Body of pancreas (tissue), 4 donors: ENCODE measurements at regions not wholly inside any gene's neighbourhood (a gene's known extent, or its start where the extent isn't known, plus 50 kb on each side); places are given as distances from the start of the nearest gene placed in this dataset.

ENCODE experiments used
- ATAC-seq: fragments of 150-250 bp; one replicate; pipeline ENCODE4 v1.9.1; 2016
- DNase-seq, 4 donors: peaks; one replicate each; pipeline ENCODE4 v3.0.0-alpha.2; 2019
- H3K27ac ChIP-seq, 4 donors: fragments of 200-600 bp; sonication (generic); 1 replicate in 3 of 4; 2 replicates in 1 of 4; pipeline versions ENCODE4 v1.5.1 to v1.6.1; 2016 to 2019; ENCODE audit warnings: mild to moderate bottlenecking in 1 of 4, mixed read lengths in 1 of 4, moderate library complexity in 1 of 4
- H3K27me3 ChIP-seq, 2 donors: fragments of 200-600 bp; sonication (generic); one replicate each; pipeline ENCODE4 v1.6.0; 2016; ENCODE audit warnings: mild to moderate bottlenecking in 1 of 2
- H3K36me3 ChIP-seq, 2 donors: fragments of 200-600 bp; sonication (generic); replicated peaks in 1 of 2; 2 replicates each; pipeline ENCODE4 v1.5.1; 2016; ENCODE audit warnings: low read depth in 2 of 2; ENCODE audit not compliant: insufficient read depth in 1 of 2
- H3K4me1 ChIP-seq: fragments of 200-600 bp; sonication (generic); one replicate; pipeline ENCODE4 v1.6.0; 2016
- H3K4me3 ChIP-seq, 2 donors: fragments of 200-600 bp; sonication (generic); 1 replicate in 1 of 2; 2 replicates in 1 of 2; pipeline ENCODE4 v1.5.1; 2016 to 2019
- H3K9me3 ChIP-seq, 3 donors: fragments of 200-600 bp; sonication (generic); 1 replicate in 2 of 3; 2 replicates in 1 of 3; pipeline ENCODE4 v1.5.1; 2016
- POLR2A ChIP-seq, 3 donors: fragments of 450-650 bp; IDR thresholded peaks; one replicate each; pipeline ENCODE4 v1.6.1; 2016; ENCODE audit warnings: antibody characterized with exemption in 3 of 3, mild to moderate bottlenecking in 2 of 3
- WGBS, 2 donors: methylation state at CpG; one replicate each; pipeline ENCODE4 v1.1.5; 2017; 5-methylcytosine and 5-hydroxymethylcytosine counted together
- intact Hi-C: fragments of 100-400 bp; cut with DNase I; formaldehyde crosslinking; loops from one replicate; pipeline ENCODE4 v1.15.1; 2023
- TF ChIP-seq, protein P1 (sequence below), 7 experiments: fragments of 450-650 bp in 4 of 7; fragments of 200-600 bp in 3 of 7; sonication (generic) in 3 of 7; IDR thresholded peaks; one replicate each; pipeline ENCODE4 v1.5.1; 2016 to 2019; ENCODE audit warnings: antibody characterized with exemption in 7 of 7

DNA sequence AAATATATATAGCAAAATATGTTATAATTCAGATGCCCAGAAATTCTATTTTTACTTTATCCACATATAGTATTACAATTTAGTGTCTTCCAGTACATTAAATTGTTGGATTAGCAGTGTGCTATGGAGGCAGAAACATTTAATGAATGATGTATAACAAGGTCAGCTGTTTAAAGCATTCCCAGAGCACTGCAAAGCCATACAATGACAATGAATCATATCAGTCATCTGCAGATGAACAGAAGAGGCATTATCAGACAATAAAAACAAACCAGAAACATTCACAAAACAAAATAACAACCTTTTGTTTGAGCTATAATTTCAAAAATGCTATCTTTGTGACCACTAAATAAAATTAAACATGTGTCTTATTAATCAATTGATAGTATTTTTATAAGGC lies 524.2 kb downstream of the FAT4 start:
- no peak for ATAC-seq
- intact Hi-C loops = no loop called here
- TF ChIP-seq POLR2A (IDR thresholded peaks at IDR 0.05) = no peak
- TF ChIP-seq, protein P1, sequence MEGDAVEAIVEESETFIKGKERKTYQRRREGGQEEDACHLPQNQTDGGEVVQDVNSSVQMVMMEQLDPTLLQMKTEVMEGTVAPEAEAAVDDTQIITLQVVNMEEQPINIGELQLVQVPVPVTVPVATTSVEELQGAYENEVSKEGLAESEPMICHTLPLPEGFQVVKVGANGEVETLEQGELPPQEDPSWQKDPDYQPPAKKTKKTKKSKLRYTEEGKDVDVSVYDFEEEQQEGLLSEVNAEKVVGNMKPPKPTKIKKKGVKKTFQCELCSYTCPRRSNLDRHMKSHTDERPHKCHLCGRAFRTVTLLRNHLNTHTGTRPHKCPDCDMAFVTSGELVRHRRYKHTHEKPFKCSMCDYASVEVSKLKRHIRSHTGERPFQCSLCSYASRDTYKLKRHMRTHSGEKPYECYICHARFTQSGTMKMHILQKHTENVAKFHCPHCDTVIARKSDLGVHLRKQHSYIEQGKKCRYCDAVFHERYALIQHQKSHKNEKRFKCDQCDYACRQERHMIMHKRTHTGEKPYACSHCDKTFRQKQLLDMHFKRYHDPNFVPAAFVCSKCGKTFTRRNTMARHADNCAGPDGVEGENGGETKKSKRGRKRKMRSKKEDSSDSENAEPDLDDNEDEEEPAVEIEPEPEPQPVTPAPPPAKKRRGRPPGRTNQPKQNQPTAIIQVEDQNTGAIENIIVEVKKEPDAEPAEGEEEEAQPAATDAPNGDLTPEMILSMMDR (IDR thresholded peaks at IDR 0.05) = no peak

DNA sequence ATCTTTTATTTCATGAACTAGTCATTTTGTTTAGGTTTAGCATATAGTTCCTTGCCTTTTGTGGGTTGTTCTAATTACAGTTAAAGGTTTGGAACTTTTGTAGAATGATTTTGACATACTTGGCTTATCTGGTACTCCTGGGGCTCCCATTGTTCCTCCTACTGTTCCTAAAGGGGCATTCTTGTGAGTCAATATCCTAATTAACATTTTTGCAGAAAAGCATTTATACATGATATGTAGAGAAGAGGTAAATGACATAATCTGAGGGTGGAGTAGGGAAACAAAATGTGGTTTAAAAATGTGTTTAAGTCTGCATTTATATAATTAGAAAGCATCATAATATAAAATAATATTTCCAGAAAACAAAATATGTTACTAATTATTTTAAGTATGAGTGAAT lies 529.2 kb downstream of the FAT4 start:
- Histone ChIP-seq H3K36me3 (no peaks in the 10 kb centered on the region), H3K9me3 (no peaks in the 10 kb centered on the region), H3K4me1 (no peaks in the 10 kb centered on the region), H3K4me3 (no peak overlapping the region), H3K27me3 (no peaks in the 10 kb centered on the region), H3K27ac (no peak overlapping the region)
- TF ChIP-seq, protein P1 (IDR thresholded peaks at IDR 0.05) = no peak
- no peak for TF ChIP-seq POLR2A (IDR thresholded peaks at IDR 0.05)
- DNase-seq = no peak
- no peak for ATAC-seq
- intact Hi-C loops = no loop called here

More for the DNA sequence above, 524.2 kb downstream of the FAT4 start:
- no peak overlapping the region for H3K27ac ChIP-seq
- H3K4me1 ChIP-seq = no peaks in the 10 kb centered on the region
- no peaks in the 10 kb centered on the region for H3K36me3 ChIP-seq
- no peak overlapping the region for H3K4me3 ChIP-seq
- H3K9me3 ChIP-seq = no peaks in the 10 kb centered on the region
- no peak for DNase-seq
- H3K27me3 ChIP-seq = no peaks in the 10 kb centered on the region

DNA sequence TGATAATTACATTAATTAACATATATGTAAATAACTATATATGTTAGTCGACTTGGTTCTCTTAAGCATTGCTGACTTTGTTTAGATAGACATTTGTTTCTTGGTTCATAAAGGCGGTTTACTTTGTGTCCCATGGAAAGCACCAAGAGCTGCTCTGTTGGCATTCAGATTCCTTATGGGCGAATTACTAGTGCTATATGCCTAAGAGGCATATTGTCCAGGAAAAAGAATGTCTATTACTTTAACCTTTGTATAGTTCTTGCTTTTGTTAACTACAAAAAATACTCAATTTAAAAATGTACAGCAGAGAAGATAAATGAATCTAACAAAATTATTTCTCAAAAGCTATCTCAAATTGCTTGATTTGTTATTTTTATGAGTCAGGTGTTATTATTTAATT lies 532.8 kb downstream of the FAT4 start:
- no peaks in the 10 kb centered on the region for H3K27me3 ChIP-seq
- H3K27ac ChIP-seq = no peak overlapping the region
- ATAC-seq = no peak
- no peaks in the 10 kb centered on the region for H3K36me3 ChIP-seq
- intact Hi-C loops = no loop called here
- no peak overlapping the region for H3K4me3 ChIP-seq
- no peak for DNase-seq
- no peak for TF ChIP-seq POLR2A (IDR thresholded peaks at IDR 0.05)
- 66 to 70% methylated on average over 3 of the region's 3 CpGs for WGBS, 2 donors
- H3K9me3 ChIP-seq = no peaks in the 10 kb centered on the region
- no peaks in the 10 kb centered on the region for H3K4me1 ChIP-seq

DNA sequence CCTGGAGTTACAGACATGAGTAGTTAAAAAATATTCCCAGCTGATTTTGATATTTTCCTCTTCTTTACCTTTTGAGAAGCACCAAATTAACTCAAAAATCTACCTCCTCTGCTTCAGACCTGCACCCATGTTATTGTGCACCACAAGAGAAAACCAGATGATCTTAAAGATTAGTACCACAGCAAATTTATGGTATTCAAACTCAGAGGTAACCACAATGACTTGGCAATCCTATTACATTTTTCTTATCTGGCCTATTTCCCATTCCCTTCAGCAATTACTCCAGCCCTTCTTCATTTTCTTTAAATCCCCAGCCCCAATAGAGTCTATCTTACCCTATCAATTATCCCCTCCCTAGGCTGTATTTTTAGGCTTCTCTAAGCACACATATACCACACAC lies 535.1 kb downstream of the FAT4 start:
- no peak overlapping the region for H3K4me3 ChIP-seq
- H3K4me1 ChIP-seq = no peaks in the 10 kb centered on the region
- H3K36me3 ChIP-seq = no peaks in the 10 kb centered on the region
- no peak overlapping the region for H3K27ac ChIP-seq
- TF ChIP-seq, protein P1 (IDR thresholded peaks at IDR 0.05) = no peak
- no peak for TF ChIP-seq POLR2A (IDR thresholded peaks at IDR 0.05)
- H3K9me3 ChIP-seq = no peaks in the 10 kb centered on the region
- DNase-seq (no peak), ATAC-seq (no peak)
- no peaks in the 10 kb centered on the region for H3K27me3 ChIP-seq
- intact Hi-C loops = no loop called here

DNA sequence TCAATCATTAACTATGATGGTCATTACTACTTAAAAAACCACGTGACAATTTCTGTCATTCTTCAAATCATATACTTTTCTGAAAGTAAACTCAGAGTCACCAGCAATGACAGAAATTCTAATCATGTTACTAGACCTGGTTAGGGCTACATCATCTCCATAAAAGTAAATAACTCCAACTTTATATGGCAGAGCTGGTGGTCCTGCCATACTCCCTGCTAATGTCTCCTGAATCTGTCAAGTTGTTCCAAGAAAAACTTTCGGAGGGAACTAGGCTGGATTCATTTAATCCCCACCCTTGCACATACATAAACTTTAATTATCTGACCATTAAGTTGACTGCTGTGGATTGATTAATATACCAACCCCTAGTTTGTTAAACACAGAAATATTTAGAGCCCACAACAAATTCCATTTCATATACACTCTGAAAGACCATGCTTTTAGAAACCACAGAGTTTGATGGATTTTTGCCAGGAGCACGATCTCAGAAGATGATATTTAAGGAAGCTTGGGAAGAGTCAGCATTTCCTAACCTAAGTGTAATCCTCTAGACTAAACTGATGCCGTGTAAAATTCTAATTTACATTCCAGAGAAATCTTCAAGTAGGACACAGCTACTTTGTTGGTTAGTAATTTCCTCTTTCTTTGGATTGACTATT lies 577.0 kb downstream of the FAT4 start:
- no peaks in the 10 kb centered on the region for H3K27me3 ChIP-seq
- intact Hi-C loops = no loop called here
- WGBS, 2 donors = 29 to 36% methylated on average over 4 of the region's 4 CpGs
- no peak overlapping the region for H3K27ac ChIP-seq
- H3K4me3 ChIP-seq = no peak overlapping the region
- H3K4me1 ChIP-seq = no peaks in the 10 kb centered on the region
- no peak for TF ChIP-seq POLR2A (IDR thresholded peaks at IDR 0.05)
- TF ChIP-seq, protein P1 (IDR thresholded peaks at IDR 0.05) = no peak
- H3K36me3 ChIP-seq = no peaks in the 10 kb centered on the region
- H3K9me3 ChIP-seq = no peaks in the 10 kb centered on the region
- DNase-seq = no peak
- ATAC-seq = no peak
